ENCODE measurements at regions not wholly inside any gene's neighbourhood (a gene's known extent, or its start where the extent isn't known, plus 50 kb on each side); places are given as distances from the start of the nearest gene placed in this dataset.

GRCh38 chrX:20995829-20996228, 378.4 kb upstream of the CNKSR2 start:
- no peak overlapping the region for H3K4me3 ChIP-seq
- no peak for TF ChIP-seq CTCF (IDR thresholded peaks at IDR 0.05)
- no peak for TF ChIP-seq POLR2A (IDR thresholded peaks at IDR 0.05)
- intact Hi-C loops (cut with DNase I), result no loop called here
- no peak overlapping the region for H3K27ac ChIP-seq
- WGBS, 4 donors, result 26 to 42% (median 33%) methylated on average over 2 of the region's 2 CpGs
- ATAC-seq, result no peak
- H3K27me3 ChIP-seq, result no peaks in the 10 kb centered on the region
- no peaks in the 10 kb centered on the region for H3K36me3 ChIP-seq
- H3K9me3 ChIP-seq, result no peaks in the 10 kb centered on the region
- no peak for DNase-seq
- H3K4me1 ChIP-seq, result no peaks in the 10 kb centered on the region

GRCh38 chrX:20989361-20989760, 384.9 kb upstream of the CNKSR2 start:
- Histone ChIP-seq H3K27ac (no peak overlapping the region), H3K27me3 (no peaks in the 10 kb centered on the region), H3K36me3 (no peaks in the 10 kb centered on the region), H3K4me3 (no peak overlapping the region), H3K4me1 (no peaks in the 10 kb centered on the region), H3K9me3 (no peaks in the 10 kb centered on the region)
- TF ChIP-seq CTCF (IDR thresholded peaks at IDR 0.05) (no peak), POLR2A (IDR thresholded peaks at IDR 0.05) (no peak)
- ATAC-seq, result no peak
- intact Hi-C loops (cut with DNase I), result no loop called here
- 75 to 89% (median 83%) methylated on average over 3 of the region's 3 CpGs for WGBS, 4 donors
- DNase-seq, result no peak

GRCh38 chrX:20988804-20989203, 385.4 kb upstream of the CNKSR2 start:
- no peaks in the 10 kb centered on the region for H3K4me1 ChIP-seq
- no peak for ATAC-seq
- DNase-seq, result no peak

GRCh38 chrX:20988118-20988517, 386.1 kb upstream of the CNKSR2 start:
- Histone ChIP-seq H3K4me1 (no peaks in the 10 kb centered on the region), H3K9me3 (no peaks in the 10 kb centered on the region), H3K4me3 (no peak overlapping the region), H3K27me3 (no peaks in the 10 kb centered on the region), H3K36me3 (no peaks in the 10 kb centered on the region), H3K27ac (no peak overlapping the region)
- no peak for ATAC-seq
- DNase-seq, result no peak
- intact Hi-C loops (cut with DNase I), result no loop called here
- no peak for TF ChIP-seq POLR2A (IDR thresholded peaks at IDR 0.05)
- TF ChIP-seq CTCF (IDR thresholded peaks at IDR 0.05), result no peak
- 71 to 80% (median 75%) methylated on average over 3 of the region's 3 CpGs for WGBS, 4 donors

More at GRCh38 chrX:20988804-20989203, 385.4 kb upstream of the CNKSR2 start:
- Histone ChIP-seq H3K4me3 (no peak overlapping the region), H3K27me3 (no peaks in the 10 kb centered on the region), H3K27ac (no peak overlapping the region), H3K36me3 (no peaks in the 10 kb centered on the region), H3K9me3 (no peaks in the 10 kb centered on the region)
- intact Hi-C loops (cut with DNase I), result no loop called here
- TF ChIP-seq POLR2A (IDR thresholded peaks at IDR 0.05) (no peak), CTCF (IDR thresholded peaks at IDR 0.05) (no peak)
- WGBS, 4 donors, result 68 to 80% (median 73%) methylated on average over 2 of the region's 2 CpGs
